GM20000 (cell line): ENCODE measurements at regions not wholly inside any gene's neighbourhood (a gene's known extent, or its start where the extent isn't known, plus 50 kb on each side); places are given as distances from the start of the nearest gene placed in this dataset.

Experiments used
- DNase-seq: peaks from one replicate; pipeline ENCODE4 v3.0.0; 2012; ENCODE audit warnings: low spot score
- CTCF ChIP-seq: IDR thresholded peaks from 2 replicates; pipeline ENCODE4 v1.5.1; 2012; ENCODE audit warnings: mild to moderate bottlenecking, control low read depth; ENCODE audit errors: extremely low read depth, missing control alignments

- TF ChIP-seq CTCF = no peak
- no peak for DNase-seq
Observed at GRCh38 chr4:43987331-43987944, 461.2 kb downstream of the KCTD8 start.

- no peak for DNase-seq
- TF ChIP-seq CTCF = no peak
Observed at GRCh38 chr4:43990551-43990950, 458.1 kb downstream of the KCTD8 start.

GRCh38 chr4:43990963-43991362 is 457.6 kb downstream of the KCTD8 start:
- no peak for DNase-seq

GRCh38 chr4:43992552-43992951 is 456.1 kb downstream of the KCTD8 start:
- DNase-seq = no peak
- TF ChIP-seq CTCF = no peak

More at GRCh38 chr4:43990963-43991362, 457.6 kb downstream of the KCTD8 start:
- no peak for TF ChIP-seq CTCF

- TF ChIP-seq CTCF = no peak
- DNase-seq = no peak
Observed at GRCh38 chr4:43993196-43993902, 455.3 kb downstream of the KCTD8 start.

GRCh38 chr4:43999669-44000068 is 448.9 kb downstream of the KCTD8 start:
- no peak for TF ChIP-seq CTCF
- no peak for DNase-seq

GRCh38 chr4:44002368-44002767 is 446.2 kb downstream of the KCTD8 start:
- no peak for TF ChIP-seq CTCF
- DNase-seq = no peak
